Suprapubic skin (tissue), 3 donors: ENCODE measurements at regions not wholly inside any gene's neighbourhood (a gene's known extent, or its start where the extent isn't known, plus 50 kb on each side); places are given as distances from the start of the nearest gene placed in this dataset.

Source experiments
- CTCF ChIP-seq, 2 donors: fragments of 200-600 bp in 1 of 2; fragments of 450-650 bp in 1 of 2; sonication (generic) in 1 of 2; IDR thresholded peaks; one replicate each; pipeline ENCODE4 v1.5.1; 2016 to 2019; ENCODE audit warnings: antibody characterized with exemption in 2 of 2, mild to moderate bottlenecking in 1 of 2, moderate library complexity in 1 of 2
- POLR2A ChIP-seq, 2 donors: fragments of 450-650 bp; IDR thresholded peaks; one replicate each; pipeline ENCODE4 v1.6.1; 2017; ENCODE audit warnings: antibody characterized with exemption in 2 of 2, mild to moderate bottlenecking in 2 of 2, moderate library complexity in 2 of 2

- TF ChIP-seq POLR2A (IDR thresholded peaks at IDR 0.05) (no peak), CTCF (IDR thresholded peaks at IDR 0.05) (no peak)
These were observed 1486.3 kb downstream of the BRINP3 start for GRCh38 chr1:188991221-188991930.
